ENCODE measurements at regions not wholly inside any gene's neighbourhood (a gene's known extent, or its start where the extent isn't known, plus 50 kb on each side); places are given as distances from the start of the nearest gene placed in this dataset.
"Not testable (repeated sequence)": the region's sequence is repeated elsewhere in the genome, so short reads cannot be mapped to it uniquely, and the experiment has no call there.

GRCh38 chrX:109890910-109891502, 111.9 kb upstream of the TMEM164 start:
- ChIA-PET POLR2A (interaction anchor here (1.3 kb wide), 1 partner anchor 256 kb away, joined by 3 read pairs; no protein-coding TSS in a partner anchor), CTCF (interaction anchor here (0.6 to 2.4 kb wide), 54 partner anchors 9 to 1170 kb away, joined by 3 to 43 read pairs (median 3); partner anchors contain the start of genes ACSL4 and NXT2)
- TF ChIP-seq TARDBP (IDR thresholded peaks at IDR 0.05), result no peak
- TF ChIP-seq LEF1 (IDR thresholded peaks at IDR 0.05; ENCODE audit: borderline replicate concordance), result no peak
- no peak for TF ChIP-seq L3MBTL2 (conservative IDR thresholded peaks at IDR 0.05)
- TF ChIP-seq HDGF (IDR thresholded peaks at IDR 0.05; ENCODE audit: borderline replicate concordance), result no peak
- no peak for TF ChIP-seq NFRKB (IDR thresholded peaks at IDR 0.05)
- no peak for TF ChIP-seq ARNT (IDR thresholded peaks at IDR 0.05)
- no peak for TF ChIP-seq SUZ12 (IDR thresholded peaks at IDR 0.05)
- TF ChIP-seq ELF4 (IDR thresholded peaks at IDR 0.05), result no peak
- TF ChIP-seq SP1 (IDR thresholded peaks at IDR 0.05), result no peak
- TF ChIP-seq PKNOX1 (IDR thresholded peaks at IDR 0.05), result no peak
- TF ChIP-seq FOXK2 (IDR thresholded peaks at IDR 0.05), result no peak
- no peak for TF ChIP-seq BHLHE40 (IDR thresholded peaks at IDR 0.05; ENCODE audit: borderline replicate concordance)
- DNase-seq (ENCODE audit: extremely low spot score), result peak; percentile 87

- DNase-seq (ENCODE audit: extremely low spot score); POLR2A ChIA-PET; CTCF ChIA-PET: not testable (repeated sequence)
These were observed 106.9 kb upstream of the TMEM164 start for GRCh38 chrX:109896024-109896423.

GRCh38 chrX:109902665-109903064, 100.2 kb upstream of the TMEM164 start:
- TF ChIP-seq PKNOX1 (IDR thresholded peaks at IDR 0.05) (no peak), HDGF (IDR thresholded peaks at IDR 0.05; ENCODE audit: borderline replicate concordance) (no peak), SUZ12 (IDR thresholded peaks at IDR 0.05) (no peak), FOXM1 (IDR thresholded peaks at IDR 0.05; ENCODE audit: borderline replicate concordance) (no peak), FOXA1 (IDR thresholded peaks at IDR 0.05) (no peak), NFRKB (IDR thresholded peaks at IDR 0.05) (no peak), L3MBTL2 (conservative IDR thresholded peaks at IDR 0.05) (no peak), ZNF384 (IDR thresholded peaks at IDR 0.05) (no peak), LEF1 (IDR thresholded peaks at IDR 0.05; ENCODE audit: borderline replicate concordance) (no peak), TARDBP (IDR thresholded peaks at IDR 0.05) (no peak), CTBP1 (IDR thresholded peaks at IDR 0.05; ENCODE audit: borderline replicate concordance) (no peak), BHLHE40 (IDR thresholded peaks at IDR 0.05; ENCODE audit: borderline replicate concordance) (no peak), SP1 (IDR thresholded peaks at IDR 0.05) (no peak), ELF4 (IDR thresholded peaks at IDR 0.05) (no peak)
- no peak for DNase-seq (ENCODE audit: extremely low spot score)
- CTCF ChIA-PET, result interaction anchor here (1.1 kb wide), 1 partner anchor 12 kb away, joined by 3 read pairs; no protein-coding TSS in a partner anchor
- POLR2A ChIA-PET, result no interaction called here

GRCh38 chrX:109911046-109911445, 91.9 kb upstream of the TMEM164 start:
- CTCF ChIA-PET, result interaction anchor here (0.6 to 2.4 kb wide), 11 partner anchors 9 to 507 kb away, joined by 3 to 25 read pairs (median 3); no protein-coding TSS in a partner anchor
- no peak for DNase-seq (ENCODE audit: extremely low spot score)
- TF ChIP-seq SUZ12 (IDR thresholded peaks at IDR 0.05) (no peak), ZNF384 (IDR thresholded peaks at IDR 0.05) (peak; percentile 71)
- POLR2A ChIA-PET, result no interaction called here

- DNase-seq (ENCODE audit: extremely low spot score); POLR2A ChIA-PET: not testable (repeated sequence)
- CTCF ChIA-PET, result interaction anchor here (1.6 kb wide), 1 partner anchor 243 kb away, joined by 3 read pairs; no protein-coding TSS in a partner anchor
These were observed 89.9 kb upstream of the TMEM164 start for GRCh38 chrX:109912993-109913392.

GRCh38 chrX:109914114-109914849, 88.6 kb upstream of the TMEM164 start:
- ChIA-PET POLR2A (no interaction called here), CTCF (interaction anchor here (0.6 to 1.3 kb wide), 4 partner anchors 23 to 232 kb away, joined by 3 to 5 read pairs (median 4); no protein-coding TSS in a partner anchor)
- DNase-seq (ENCODE audit: extremely low spot score), result no peak
- TF ChIP-seq SUZ12 (IDR thresholded peaks at IDR 0.05), result no peak
- TF ChIP-seq ZNF384 (IDR thresholded peaks at IDR 0.05), result no peak
- no peak for TF ChIP-seq ARNT (IDR thresholded peaks at IDR 0.05)
- TF ChIP-seq BHLHE40 (IDR thresholded peaks at IDR 0.05; ENCODE audit: borderline replicate concordance), result no peak
- no peak for TF ChIP-seq HDGF (IDR thresholded peaks at IDR 0.05; ENCODE audit: borderline replicate concordance)
- TF ChIP-seq L3MBTL2 (conservative IDR thresholded peaks at IDR 0.05), result no peak
- TF ChIP-seq ELF4 (IDR thresholded peaks at IDR 0.05), result no peak
- no peak for TF ChIP-seq FOXK2 (IDR thresholded peaks at IDR 0.05)
- TF ChIP-seq PKNOX1 (IDR thresholded peaks at IDR 0.05), result no peak
- no peak for TF ChIP-seq CTBP1 (IDR thresholded peaks at IDR 0.05; ENCODE audit: borderline replicate concordance)
- no peak for TF ChIP-seq TARDBP (IDR thresholded peaks at IDR 0.05)
- TF ChIP-seq NFRKB (IDR thresholded peaks at IDR 0.05), result no peak
- TF ChIP-seq FOXA1 (IDR thresholded peaks at IDR 0.05), result no peak

All from HEK293T (cell line).